IPS-18a (cell line): ENCODE measurements at regions not wholly inside any gene's neighbourhood (a gene's known extent, or its start where the extent isn't known, plus 50 kb on each side); places are given as distances from the start of the nearest gene placed in this dataset.
"Not testable (repeated sequence)": the region's sequence is repeated elsewhere in the genome, so short reads cannot be mapped to it uniquely, and the experiment has no call there.

Source experiments
- H3K27ac ChIP-seq: one replicate; pipeline ENCODE4 v1.5.1; 2013; ENCODE audit warnings: low read length
- H3K27me3 ChIP-seq: one replicate; pipeline ENCODE4 v1.6.1; 2013; ENCODE audit warnings: mild to moderate bottlenecking, low read length; ENCODE audit not compliant: control insufficient read depth, insufficient read depth
- H3K36me3 ChIP-seq: one replicate; pipeline ENCODE4 v1.6.1; 2013; ENCODE audit warnings: low read depth, low read length; ENCODE audit not compliant: control insufficient read depth
- H3K4me1 ChIP-seq: one replicate; pipeline ENCODE4 v1.6.1; 2013; ENCODE audit warnings: low read depth, low read length; ENCODE audit not compliant: control insufficient read depth
- H3K4me3 ChIP-seq: one replicate; pipeline ENCODE4 v1.5.1; 2013; ENCODE audit warnings: low read length
- H3K9ac ChIP-seq: one replicate; pipeline ENCODE4 v1.6.1; 2013; ENCODE audit warnings: mild to moderate bottlenecking, low read length, moderate library complexity
- H3K9me3 ChIP-seq: one replicate; pipeline ENCODE4 v1.6.1; 2013; ENCODE audit warnings: low read depth, low read length; ENCODE audit not compliant: control insufficient read depth

DNA sequence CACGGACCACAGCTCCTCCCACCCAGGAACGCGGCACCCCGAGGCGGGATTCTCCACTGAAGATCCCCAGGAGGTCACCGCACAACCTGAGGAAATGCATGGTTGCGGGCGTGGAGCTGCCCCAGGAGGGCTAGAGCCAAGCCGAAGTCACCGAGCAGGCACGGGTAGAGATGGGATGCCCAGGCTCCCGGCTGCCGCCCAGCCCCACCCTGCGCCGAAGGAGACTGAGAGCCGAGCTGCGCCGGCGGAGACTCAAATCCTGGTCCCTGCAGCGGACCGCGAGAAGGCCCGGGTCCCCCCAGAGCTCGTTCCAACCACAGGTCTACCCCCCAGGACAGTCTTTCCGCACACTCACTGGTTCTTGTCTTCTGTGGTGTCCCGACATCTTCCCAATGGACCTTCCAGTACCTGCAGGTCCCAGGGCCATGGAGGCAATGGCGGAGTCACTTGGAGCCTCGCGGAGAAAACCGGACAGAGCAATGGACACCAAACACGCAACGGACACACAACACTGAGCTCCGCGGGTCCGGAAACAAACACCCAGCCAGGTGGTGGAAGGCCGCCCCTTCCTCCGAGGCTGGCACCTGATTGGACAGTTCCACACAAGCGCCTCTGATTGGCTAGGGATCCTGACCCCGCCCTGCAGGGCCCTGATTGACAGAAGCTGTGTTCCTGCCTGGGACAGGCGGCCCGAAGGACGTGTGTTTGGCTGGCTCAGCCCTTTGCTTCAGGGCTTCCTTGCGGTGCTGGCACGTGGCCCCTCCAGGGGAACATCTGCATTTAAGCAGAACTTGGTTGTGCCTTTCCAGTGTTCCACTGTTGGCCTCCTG lies 331.9 kb upstream of the NUPR2 start:
- H3K27ac ChIP-seq: no peak overlapping the region
- H3K4me1 ChIP-seq: no peaks in the 10 kb centered on the region
- H3K9me3 ChIP-seq: peaks cover 70% of the 10 kb centered on the region
- H3K36me3 ChIP-seq: no peaks in the 10 kb centered on the region
- H3K27me3 ChIP-seq: no peaks in the 10 kb centered on the region
- no peak overlapping the region for H3K9ac ChIP-seq
- no peak overlapping the region for H3K4me3 ChIP-seq

DNA sequence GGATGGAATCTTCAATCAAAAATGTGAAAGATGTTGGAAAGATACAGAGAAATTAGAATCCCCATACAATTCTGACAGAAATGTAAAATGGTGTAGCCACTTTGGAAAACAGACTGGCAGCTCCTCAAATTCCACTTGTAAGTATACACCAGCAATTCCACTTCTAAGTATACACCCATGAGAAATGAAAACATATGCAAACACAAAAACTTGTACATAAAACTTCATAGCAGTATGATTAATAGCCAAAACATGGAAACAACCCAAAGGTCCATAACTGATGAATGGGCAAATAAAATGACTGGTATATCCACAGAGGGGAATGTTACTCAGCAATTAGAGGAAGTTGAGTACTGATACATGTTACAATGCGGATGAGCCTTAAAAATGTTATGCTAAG lies 304.3 kb upstream of the NUPR2 start:
- not testable (repeated sequence) for H3K36me3 ChIP-seq, H3K4me1 ChIP-seq, H3K9me3 ChIP-seq, H3K4me3 ChIP-seq, H3K9ac ChIP-seq, H3K27me3 ChIP-seq, H3K27ac ChIP-seq

DNA sequence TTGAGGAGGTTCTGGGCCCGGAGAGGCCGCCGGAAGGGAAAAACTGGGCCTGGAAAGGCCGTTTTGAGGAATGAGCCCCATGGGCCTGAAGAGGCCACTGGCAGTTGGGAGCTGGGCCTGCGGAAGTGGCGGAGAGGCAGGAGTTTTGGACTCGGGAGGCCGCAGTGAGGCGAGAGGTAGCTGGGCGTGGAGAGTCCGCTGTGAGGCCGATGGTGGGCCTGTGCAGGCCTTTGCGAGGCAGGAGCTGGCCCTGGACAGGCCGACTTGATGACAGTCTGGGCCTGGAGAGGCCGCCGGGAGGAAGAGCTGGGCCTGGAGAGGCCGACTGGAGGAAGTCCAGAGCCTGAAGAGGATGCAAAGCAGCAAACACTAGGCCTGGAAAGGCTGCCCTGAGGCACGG lies 259.0 kb upstream of the NUPR2 start:
- peaks cover 2% of the 10 kb centered on the region for H3K9me3 ChIP-seq
- H3K36me3 ChIP-seq: no peaks in the 10 kb centered on the region
- H3K27ac ChIP-seq: no peak overlapping the region
- no peaks in the 10 kb centered on the region for H3K4me1 ChIP-seq
- no peak overlapping the region for H3K9ac ChIP-seq
- no peaks in the 10 kb centered on the region for H3K27me3 ChIP-seq
- H3K4me3 ChIP-seq: no peak overlapping the region

DNA sequence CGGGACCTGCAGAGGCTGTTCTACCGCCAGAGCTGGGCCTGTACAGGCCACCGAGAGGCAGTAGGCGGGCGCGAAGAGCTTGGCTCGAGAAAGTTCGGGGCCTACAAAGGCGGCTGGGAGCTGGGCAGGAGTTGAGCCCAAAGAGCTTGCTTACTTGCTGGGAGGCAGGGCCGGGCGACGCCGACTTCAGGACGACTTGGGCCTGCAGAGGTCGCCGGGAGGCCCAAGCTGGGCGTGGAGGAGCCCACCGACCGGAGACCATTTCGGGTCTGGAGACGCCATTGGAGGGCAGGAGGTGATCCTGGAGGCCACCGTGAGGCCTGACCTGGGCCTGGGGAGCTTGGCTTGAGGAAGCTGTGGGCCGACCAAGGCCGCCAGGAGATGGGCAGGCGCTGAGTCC lies 258.4 kb upstream of the NUPR2 start:
- not testable (repeated sequence) for H3K4me3 ChIP-seq, H3K27me3 ChIP-seq, H3K36me3 ChIP-seq, H3K27ac ChIP-seq, H3K9ac ChIP-seq, H3K9me3 ChIP-seq, H3K4me1 ChIP-seq

DNA sequence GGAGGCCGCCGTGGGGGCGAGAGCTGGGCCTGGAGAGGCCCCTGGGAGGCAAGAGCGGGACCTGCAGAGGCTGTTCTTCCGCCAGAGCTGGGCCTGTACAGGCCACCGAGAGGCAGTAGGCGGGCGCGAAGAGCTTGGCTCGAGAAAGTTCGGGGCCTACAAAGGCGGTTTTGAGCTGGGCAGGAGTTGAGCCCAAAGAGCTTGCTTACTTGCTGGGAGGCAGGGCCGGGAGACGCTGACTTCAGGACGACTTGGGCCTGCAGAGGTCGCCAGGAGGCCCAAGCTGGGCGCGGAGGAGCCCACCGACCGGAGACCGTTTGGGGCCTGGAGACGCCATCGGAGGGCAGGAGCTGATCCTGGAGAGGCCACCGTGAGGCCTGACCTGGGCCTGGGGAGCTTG lies 257.1 kb upstream of the NUPR2 start:
- H3K27me3 ChIP-seq, H3K4me3 ChIP-seq, H3K36me3 ChIP-seq, H3K4me1 ChIP-seq, H3K27ac ChIP-seq, H3K9ac ChIP-seq, H3K9me3 ChIP-seq: not testable (repeated sequence)

DNA sequence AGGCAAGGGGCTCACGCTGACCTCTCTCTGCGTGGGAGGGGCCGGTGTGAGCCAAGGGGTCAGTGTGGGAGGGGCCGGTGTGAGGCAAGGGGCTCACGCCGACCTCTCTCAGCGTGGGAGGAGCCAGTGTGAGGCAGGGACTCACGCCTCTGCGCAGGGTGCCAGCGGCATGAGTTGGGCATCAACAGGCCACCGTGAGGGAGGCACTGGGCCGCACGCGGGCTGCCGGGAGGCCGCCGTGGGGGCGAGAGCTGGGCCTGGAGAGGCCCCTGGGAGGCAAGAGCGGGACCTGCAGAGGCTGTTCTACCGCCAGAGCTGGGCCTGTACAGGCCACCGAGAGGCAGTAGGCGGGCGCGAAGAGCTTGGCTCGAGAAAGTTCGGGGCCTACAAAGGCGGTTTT lies 255.6 kb upstream of the NUPR2 start:
- not testable (repeated sequence) for H3K4me1 ChIP-seq, H3K36me3 ChIP-seq, H3K27ac ChIP-seq, H3K4me3 ChIP-seq, H3K27me3 ChIP-seq, H3K9ac ChIP-seq, H3K9me3 ChIP-seq

DNA sequence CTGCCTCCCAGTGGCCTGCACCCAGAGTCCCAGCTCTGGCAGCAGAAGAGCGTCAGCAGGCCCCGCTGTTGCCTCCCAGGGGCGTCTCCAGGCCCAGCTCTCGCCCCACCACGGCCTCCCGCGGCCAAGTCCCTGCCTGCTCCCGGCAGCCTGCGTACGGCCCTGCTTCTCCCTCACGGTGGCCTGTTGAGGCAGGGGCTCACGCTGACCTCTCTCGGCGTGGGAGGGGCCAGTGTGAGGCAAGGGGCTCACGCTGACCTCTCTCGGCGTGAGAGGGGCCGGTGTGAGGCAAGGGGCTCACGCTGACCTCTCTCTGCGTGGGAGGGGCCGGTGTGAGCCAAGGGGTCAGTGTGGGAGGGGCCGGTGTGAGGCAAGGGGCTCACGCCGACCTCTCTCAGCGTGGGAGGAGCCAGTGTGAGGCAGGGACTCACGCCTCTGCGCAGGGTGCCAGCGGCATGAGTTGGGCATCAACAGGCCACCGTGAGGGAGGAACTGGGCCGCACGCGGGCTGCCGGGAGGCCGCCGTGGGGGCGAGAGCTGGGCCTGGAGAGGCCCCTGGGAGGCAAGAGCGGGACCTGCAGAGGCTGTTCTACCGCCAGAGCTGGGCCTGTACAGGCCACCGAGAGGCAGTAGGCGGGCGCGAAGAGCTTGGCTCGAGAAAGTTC lies 254.1 kb upstream of the NUPR2 start:
- H3K27ac ChIP-seq, H3K27me3 ChIP-seq, H3K9ac ChIP-seq, H3K36me3 ChIP-seq, H3K4me3 ChIP-seq, H3K4me1 ChIP-seq, H3K9me3 ChIP-seq: not testable (repeated sequence)

DNA sequence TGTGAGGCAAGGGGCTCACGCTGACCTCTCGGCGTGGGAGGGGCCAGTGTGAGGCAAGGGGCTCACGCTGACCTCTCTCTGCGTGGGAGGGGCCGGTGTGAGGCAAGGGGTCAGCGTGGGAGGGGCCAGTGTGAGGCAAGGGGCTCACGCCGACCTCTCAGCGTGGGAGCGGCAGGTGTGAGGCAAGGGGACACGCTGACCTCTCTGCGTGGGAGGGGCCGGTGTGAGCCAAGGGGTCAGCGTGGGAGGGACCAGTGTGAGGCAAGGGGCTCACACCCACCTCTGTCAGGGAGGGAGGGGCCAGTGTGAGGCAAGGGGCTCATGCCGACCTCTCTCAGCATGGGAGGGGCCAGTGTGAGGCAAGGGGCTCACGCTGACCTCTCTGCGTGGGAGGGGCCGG lies 251.7 kb upstream of the NUPR2 start:
- not testable (repeated sequence) for H3K9ac ChIP-seq, H3K36me3 ChIP-seq, H3K4me3 ChIP-seq, H3K4me1 ChIP-seq, H3K27ac ChIP-seq, H3K27me3 ChIP-seq, H3K9me3 ChIP-seq

DNA sequence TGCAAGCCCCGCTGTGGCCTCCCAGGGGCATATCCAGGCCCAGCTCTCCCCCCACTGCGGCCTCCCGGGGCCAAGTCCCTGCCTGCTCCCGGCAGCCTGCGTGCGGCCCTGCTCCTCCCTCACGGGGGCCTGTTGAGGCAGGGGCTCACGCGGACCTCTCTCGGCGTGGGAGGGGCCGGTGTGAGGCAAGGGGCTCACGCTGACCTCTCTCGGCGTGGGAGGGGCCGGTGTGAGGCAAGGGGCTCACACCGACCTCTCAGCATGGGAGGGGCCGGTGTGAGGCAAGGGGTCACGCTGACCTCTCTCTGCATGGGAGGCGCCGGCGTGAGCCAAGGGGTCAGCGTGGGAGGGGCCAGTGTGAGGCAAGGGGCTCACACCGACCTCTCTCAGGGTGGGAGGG lies 251.2 kb upstream of the NUPR2 start:
- H3K27ac ChIP-seq, H3K36me3 ChIP-seq, H3K27me3 ChIP-seq, H3K4me1 ChIP-seq, H3K4me3 ChIP-seq, H3K9ac ChIP-seq, H3K9me3 ChIP-seq: not testable (repeated sequence)

DNA sequence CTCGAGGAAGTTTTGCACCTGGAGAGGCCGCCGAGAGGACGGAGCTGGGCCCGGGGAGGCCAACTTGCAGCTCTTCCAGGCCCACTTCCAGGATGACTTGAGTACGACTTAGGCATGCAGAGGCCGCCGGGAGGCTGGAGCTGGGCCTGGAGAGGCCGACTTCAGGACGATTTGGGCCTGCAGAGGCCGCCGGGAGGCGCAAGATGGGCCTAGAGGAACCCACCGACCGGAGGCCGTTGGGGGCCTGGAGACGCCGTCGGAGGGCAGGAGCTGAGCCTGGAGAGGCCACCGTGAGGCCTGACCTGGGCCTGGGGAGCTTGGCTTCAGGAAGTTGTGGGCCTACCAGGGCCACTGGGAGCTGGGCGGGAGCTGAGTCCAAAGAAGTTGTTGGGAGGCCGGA lies 250.5 kb upstream of the NUPR2 start:
- not testable (repeated sequence) for H3K9me3 ChIP-seq, H3K27ac ChIP-seq, H3K36me3 ChIP-seq, H3K27me3 ChIP-seq, H3K9ac ChIP-seq, H3K4me3 ChIP-seq, H3K4me1 ChIP-seq

DNA sequence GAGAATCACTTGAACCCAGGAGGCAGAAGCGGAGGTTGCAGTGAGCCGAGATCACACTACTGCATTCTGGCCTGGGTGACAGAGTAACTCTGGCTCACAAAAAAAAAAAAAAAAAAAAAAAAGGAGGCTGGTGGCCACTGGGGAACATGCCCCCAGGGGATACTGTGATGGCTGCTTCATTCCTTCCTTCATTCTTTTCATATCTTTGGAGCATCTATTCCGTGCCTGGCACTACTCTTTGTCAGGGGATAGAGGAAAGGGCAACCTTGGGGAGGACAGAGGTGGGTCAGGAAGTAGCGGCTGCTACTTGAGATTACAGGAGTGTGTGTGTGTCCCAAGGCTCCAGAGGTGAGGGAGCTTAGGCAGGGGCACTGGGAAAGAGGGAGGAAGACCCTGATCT lies 236.4 kb upstream of the NUPR2 start:
- H3K27ac ChIP-seq, H3K4me3 ChIP-seq, H3K27me3 ChIP-seq, H3K4me1 ChIP-seq, H3K36me3 ChIP-seq, H3K9ac ChIP-seq: not testable (repeated sequence)
- peaks cover 24% of the 10 kb centered on the region for H3K9me3 ChIP-seq

DNA sequence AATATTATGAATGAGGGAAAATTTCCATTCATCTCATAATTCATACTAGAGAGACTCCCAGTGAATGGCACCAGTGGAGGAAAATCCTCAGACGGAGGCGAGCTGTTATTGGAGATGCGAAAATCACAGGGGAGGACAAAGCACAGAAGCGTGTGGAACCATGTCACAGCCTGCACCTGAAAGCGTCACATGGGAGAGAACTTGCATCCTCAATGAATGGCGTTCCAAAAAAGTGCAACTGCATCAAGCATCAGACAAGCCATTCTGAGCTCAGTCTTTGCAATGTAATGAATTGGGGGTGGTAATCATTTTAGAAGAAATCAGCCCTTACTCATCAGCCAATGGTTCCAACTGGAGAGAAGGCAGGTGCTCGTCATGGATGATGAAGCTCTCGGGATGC lies 235.0 kb upstream of the NUPR2 start:
- H3K9me3 ChIP-seq: peaks cover 27% of the 10 kb centered on the region
- not testable (repeated sequence) for H3K4me1 ChIP-seq

More for the DNA sequence above, 235.0 kb upstream of the NUPR2 start:
- H3K27ac ChIP-seq, H3K9ac ChIP-seq, H3K4me3 ChIP-seq, H3K27me3 ChIP-seq, H3K36me3 ChIP-seq: not testable (repeated sequence)
